Left colon (tissue), 2 donors: ENCODE measurements at regions not wholly inside any gene's neighbourhood (a gene's known extent, or its start where the extent isn't known, plus 50 kb on each side); places are given as distances from the start of the nearest gene placed in this dataset.
A peak's percentile ranks its signal among the peaks of the same experiment; 100 is the strongest.

ENCODE experiments used
- ATAC-seq: fragments of 200-7000 bp; cut with Tn5 transposase; one replicate; pipeline ENCODE4 v1.9.1; 2020; ENCODE audit warnings: mild to moderate bottlenecking, moderate library complexity
- DNase-seq, 2 donors: peaks; one replicate each; pipeline ENCODE4 v3.0.0-alpha.2; 2020
- intact Hi-C, 2 donors: fragments of 100-400 bp; cut with DNase I in 1 of 2; cut with micrococcal nuclease in 1 of 2; formaldehyde crosslinking; loops; one replicate each; pipeline versions ENCODE4 v1.11.2 to v1.14.0; 2022; cut with DNase I, micrococcal nuclease
- donor health status: DM: no; HTN: no; CAD: no.
- donor health status: DM: yes; HTN: yes; CAD: no.

DNA sequence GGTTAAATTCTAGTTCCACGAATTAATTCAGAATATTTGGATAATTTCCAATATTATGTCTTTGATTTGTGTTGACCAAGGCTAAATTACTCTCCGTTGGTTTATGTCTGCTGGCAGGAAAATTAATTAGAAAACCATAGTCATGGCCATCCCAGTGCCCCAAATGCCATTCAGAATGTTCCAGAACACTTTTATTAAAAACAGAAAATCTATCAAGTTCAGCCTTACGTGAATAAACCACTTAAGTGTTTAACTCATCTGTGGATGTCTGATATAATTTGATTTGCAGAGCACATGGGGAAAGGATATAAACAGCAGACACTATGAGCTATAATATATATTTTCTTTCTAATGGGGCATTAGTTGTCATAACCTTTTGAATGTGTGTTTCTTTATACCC lies 480.7 kb downstream of the MRPL39 start:
- intact Hi-C loops, result no loop called here
- DNase-seq (no peak), ATAC-seq (no peak)

DNA sequence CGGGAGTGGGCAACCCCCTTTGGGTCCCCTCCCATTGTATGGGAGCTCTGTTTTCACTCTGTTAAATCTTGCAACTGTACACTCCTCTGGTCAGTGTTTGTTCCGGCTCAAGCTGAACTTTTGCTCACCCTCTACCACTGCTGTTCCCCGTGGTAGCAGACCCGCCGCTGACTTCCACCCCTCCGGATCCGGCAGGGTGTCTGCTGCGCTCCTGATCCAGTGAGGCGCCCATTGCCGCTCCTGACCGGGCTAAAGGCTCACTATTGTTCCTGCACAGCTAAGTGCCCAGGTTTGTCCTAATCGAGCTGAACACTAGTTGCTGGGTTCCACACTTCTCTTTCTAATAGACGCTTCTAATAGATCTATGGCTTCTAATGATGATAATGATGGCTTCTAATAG lies 488.6 kb downstream of the MRPL39 start:
- ATAC-seq (no peak), DNase-seq (no peak)
- intact Hi-C loops, result no loop called here

DNA sequence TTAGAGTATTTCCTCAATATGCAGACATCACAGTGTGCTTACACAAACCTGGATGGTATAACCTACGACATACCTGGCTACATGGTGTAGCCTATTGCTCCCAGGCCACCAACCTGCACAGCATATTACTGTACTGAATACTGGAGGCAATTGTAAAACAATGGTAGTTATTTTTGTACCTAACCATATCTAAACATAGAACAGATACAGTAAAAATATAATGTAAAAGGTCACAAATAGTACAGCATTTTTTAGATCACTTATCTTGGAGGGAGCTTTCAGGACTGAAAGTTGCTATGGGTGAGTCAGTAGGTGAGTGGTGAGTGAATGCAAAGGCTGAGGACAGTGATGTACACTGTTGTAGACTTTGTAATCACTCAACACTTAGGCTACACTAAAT lies 492.3 kb downstream of the MRPL39 start:
- DNase-seq (no peak), ATAC-seq (no peak)
- intact Hi-C loops, result no loop called here

DNA sequence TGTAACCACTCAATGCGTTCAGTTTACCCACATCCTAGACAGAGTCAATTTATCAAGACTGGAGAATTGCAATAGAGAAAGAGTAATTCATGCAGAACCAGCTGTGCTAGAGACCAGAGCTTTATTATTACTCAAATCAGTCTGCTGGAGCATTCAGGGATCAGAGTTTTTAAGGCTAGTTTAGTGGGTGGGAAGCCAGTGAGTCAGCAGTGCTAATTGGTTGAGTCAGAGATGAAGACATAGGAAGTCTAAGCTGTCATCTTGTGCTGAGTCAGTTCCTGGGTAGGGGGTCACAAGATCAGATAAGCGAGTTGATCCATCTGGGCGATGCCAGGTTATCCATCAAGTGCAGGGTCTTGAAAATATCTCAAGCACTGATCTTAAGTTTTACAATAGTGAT lies 499.6 kb downstream of the MRPL39 start:
- intact Hi-C loops, result no loop called here
- ATAC-seq, result no peak

DNA sequence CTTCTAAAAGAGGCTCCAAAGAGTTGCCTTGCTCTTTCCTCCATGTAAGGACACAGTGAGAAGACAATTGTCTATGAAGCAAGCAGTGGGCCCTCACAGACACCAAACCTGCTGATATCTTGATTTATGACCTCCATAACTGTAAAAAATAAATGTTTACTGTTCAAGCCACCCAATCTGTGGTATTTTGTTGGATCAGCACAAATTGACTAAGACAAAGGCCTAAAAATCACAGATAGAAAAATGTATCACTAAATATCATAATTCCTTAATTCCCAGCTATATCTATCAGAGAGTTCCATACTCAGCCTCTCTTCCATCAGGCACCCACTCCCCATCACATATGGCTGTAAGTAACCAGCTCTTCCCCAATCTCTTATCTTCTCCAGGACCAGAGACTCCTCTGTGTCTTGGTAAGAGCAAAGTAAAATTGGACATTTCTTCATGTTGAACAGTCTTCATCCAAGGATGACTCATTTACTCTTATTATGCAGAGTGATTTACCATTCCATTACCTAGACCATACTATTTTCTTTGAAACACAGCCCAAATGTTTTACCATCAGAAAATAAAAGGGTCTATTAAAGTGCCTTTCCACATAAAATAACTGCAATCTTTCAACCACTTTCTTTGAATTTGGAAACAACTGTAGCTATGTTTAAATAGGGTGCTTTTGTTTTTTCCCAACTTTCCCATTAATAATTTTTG lies 503.6 kb downstream of the MRPL39 start:
- DNase-seq, result no peak
- ATAC-seq, result no peak
- intact Hi-C loops, result no loop called here

More for the DNA sequence above, 499.6 kb downstream of the MRPL39 start:
- DNase-seq, result no peak

DNA sequence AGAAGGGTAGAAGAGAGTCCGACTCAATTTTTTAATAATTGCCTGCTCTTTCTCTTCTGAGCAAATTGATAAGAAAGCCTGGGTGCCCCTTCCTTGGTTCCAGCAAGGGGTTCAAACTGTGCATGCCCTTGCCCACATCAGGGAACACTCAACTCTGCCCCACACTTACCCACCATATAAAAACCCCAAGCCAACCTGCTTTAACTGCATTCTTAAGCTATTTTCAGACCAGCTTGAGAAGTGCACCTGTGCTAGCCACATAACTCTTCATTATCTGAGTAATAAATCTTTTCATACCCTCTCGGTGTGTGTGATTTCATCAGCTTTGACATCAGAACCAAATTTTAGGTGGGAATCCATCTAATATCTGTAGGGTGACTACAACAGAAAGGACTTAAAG lies 509.6 kb downstream of the MRPL39 start:
- DNase-seq, result no peak
- intact Hi-C loops, result no loop called here
- ATAC-seq, result no peak

DNA sequence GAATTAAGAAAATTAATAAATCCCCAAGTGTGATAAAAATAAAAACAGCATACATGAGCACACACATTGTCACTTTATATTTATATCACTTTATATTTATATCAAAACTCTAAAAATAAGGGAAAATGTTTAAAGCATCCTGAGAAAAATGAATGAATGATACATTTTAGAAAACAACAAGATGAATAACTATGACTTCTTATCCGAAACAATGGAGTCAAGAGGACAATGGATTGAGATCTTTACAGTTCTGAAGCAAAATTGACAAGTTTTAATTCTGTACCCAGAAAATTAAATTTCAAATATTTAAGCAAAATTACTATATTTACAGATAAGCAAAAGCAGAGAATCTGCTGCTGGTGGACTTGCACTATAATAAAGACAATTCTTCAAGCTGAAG lies 512.6 kb downstream of the MRPL39 start:
- no peak for ATAC-seq
- intact Hi-C loops, result no loop called here
- no peak for DNase-seq

DNA sequence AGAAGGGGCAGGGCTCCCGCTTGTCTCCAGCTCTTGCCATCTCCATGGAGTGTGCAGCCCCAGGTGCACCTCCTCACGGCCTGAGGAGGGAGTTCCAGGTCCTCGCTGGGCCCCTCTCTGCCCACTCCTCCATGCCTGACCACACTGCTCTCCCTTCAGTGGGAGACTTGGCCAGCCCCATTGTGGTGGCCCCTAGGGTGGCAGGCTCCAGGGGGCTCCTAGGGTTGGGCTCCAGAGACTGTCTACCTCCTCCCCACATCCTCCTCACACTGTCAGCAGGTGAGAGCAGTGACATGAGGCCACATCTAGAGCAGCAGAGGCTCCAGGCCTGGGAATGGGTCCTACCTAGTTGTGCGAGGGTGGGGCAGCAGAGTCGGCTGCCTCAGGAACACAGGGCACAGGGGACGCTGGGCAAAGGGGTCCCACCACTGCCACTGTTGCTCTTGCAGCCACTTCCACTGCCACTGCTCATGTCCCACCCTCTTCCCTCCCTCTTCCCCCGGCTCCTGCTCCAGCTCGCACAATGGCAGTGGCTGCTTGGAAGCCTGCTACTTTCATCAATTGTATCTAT lies 514.8 kb downstream of the MRPL39 start:
- intact Hi-C loops, result no loop called here
- ATAC-seq (no peak), DNase-seq (no peak)

DNA sequence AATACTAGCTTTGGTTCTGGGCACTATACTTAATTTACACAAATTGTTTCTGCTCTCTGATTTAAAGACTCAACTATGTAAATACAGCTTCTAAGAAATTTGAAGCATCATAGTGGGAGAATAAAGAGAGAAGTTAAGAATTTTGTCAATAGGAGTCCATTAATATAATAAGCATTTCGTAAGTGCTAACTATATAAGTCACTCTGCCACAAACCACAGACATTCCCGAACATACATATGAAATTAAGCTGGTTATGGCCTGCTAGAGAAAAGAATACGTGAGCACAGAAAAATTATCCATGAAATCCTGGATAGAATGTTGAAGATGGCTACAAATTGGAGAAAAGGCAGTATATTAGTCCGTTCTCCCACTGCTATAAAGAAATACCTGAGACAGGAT lies 526.2 kb downstream of the MRPL39 start:
- DNase-seq, result no peak
- ATAC-seq, result no peak
- intact Hi-C loops, result no loop called here

DNA sequence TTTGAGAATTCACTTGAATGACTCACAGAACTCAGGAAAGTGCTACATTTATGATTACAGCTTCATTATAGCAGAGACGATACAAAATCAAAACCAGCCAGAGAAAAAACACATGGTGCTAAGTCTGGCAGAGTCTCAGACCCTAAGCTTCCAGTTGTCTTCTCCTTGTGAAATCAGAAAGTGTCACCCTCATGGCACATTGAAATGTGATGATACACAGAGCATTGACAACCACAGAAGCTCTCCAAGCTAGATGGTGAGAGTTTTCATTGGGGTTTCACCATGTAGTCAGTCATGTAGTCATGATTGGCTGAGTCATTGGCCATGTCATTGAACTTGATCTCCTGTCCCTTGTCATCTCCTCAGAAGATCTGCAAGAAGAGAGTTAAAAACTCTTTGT lies 526.6 kb downstream of the MRPL39 start:
- DNase-seq (no peak), ATAC-seq (no peak)
- intact Hi-C loops, result no loop called here

DNA sequence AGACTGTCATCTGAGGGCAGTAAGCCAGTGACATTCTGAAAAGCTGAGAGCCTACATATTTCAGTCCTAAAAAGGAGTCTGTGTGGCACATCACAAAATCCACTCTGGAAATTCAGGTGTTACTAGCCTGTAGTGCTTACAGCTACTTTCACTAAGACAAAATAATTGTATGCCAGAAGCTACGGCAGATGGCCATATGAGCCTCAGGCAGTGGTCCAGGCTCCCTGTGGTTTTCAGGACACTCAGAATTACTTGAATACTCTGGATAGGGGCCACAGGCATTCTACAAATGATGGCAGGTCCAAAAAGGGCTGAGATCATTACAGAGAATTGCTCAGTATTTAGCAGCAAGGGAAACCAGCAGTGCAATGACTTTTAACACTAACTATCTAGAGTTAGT lies 527.1 kb downstream of the MRPL39 start:
- ATAC-seq (no peak), DNase-seq (no peak)
- intact Hi-C loops, result no loop called here

DNA sequence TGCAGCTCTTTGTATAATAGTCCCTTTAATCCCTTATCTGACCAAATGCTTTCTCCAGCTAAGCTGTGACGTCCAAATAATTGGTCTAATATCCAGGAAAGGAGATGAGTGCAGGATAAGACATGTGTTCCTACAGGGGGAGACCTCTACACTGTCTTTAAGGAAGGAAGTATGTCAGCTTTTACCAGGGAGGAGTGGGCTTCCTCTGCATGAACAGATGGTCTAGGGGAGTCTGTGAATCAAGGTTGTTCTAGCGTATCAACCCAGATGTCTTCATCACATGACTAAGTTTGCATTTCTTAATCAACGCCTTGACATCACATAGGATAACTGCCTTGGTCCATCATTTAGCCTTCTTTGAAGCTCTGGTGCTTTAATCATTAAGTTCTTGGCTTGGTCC lies 528.2 kb downstream of the MRPL39 start:
- ATAC-seq (no peak), DNase-seq (no peak)
- intact Hi-C loops, result no loop called here

DNA sequence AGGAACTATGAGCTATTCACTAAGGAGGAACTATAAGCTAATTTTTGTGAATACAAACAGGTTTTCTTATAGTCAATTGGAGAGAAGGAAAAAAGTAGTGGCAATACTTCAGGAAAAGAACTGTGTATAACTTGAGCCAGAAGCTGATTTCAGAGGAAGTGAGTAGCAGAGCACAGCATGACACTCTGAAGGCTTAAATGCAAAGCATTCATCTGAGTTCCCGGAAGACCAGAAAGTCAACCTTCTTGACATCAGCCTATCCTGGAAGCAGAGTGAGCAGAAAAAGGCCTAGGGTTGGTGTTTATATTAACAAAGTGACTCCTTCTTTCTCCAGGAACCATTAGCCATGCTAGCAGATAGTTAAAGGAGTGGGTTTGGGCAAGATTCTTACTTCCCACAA lies 545.2 kb downstream of the MRPL39 start:
- ATAC-seq, result no peak
- no peak for DNase-seq
- intact Hi-C loops, result no loop called here

DNA sequence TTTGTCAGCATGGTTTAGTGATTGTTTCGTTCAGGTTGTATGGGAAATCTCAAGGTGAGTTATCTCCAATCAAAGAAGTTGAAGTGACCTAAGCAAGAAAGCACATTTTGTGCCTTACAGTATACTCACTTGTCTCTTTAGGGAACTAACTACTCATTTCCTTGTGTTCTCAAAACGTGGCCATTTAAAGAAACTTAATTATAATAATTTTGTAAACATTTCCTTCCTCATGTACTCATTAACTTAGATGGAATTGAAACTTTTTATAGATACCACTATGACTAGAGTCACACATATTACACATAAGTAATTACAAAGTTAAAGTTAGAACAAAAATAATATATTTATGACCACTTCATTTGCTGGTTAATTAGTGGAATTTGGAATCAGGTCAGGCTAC lies 552.6 kb downstream of the MRPL39 start:
- intact Hi-C loops, result no loop called here
- ATAC-seq (no peak), DNase-seq (no peak)

DNA sequence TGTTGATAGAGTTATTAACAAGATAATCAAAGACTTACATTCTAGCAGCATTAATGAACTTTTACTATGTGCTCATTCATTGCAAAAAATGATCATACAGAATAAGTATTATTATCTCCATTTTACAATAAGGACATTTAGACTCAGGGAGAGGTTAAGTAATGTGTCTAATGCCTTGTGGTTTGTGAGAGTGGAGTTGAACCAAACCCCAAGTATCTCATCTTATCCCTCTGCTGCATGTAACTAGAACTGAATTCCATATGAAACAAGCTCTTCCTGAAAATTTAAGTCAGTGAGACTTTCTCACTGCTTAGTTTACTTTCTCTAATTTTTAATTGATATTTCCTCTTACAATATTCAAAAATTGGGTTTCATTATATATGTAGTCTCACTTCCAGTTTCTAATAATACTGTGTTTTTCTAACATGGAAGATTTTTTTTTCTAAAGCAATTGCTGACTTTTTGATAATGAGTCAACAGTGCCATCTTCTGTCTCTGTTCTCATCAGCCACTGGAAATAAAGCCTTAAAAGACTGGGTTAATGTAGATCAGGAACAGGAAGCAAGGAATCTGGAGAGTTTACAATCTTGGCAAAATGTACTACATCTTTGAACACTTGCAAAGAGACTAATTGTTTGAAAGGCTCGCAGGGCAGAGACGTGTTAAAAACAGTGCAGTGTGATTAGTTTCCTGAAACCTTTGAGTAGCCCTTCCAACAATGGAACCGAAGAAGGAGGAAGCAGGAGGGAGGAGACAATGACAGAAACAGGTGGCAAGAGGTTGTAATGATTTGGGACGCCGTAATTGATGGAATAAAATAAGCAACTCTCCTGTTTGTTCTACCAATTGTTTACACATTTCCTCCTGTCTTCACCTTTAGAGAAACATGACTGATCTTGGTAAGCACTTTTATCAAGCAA lies 567.6 kb downstream of the MRPL39 start:
- intact Hi-C loops, result loop anchor here in 1 of 2 donors (10.0 kb wide), 1 partner anchor 145 kb away; no protein-coding TSS in a partner anchor
- ATAC-seq (peak; percentile 75), DNase-seq (no peak)

DNA sequence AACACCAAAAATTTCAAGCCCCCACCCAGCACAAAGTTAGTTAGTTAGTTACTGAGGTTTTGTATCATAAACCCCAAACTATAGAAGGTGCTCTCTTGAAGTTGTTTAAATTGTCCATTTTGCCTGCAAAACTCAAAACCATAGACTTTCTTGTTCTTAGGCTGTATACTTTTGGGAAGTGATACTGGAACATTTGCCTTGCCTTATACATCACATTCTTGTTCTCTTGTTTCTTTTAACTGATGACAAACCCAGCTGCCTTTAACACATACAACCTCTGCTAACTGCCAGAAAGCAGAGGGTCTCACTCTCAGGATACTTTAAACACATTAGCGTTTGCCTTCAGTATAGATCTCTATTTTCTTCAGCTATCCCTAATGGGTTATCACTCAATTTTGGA lies 570.5 kb downstream of the MRPL39 start:
- no peak for DNase-seq
- no peak for ATAC-seq
- intact Hi-C loops, result loop anchor here in 1 of 2 donors (10.0 kb wide), 1 partner anchor 142 kb away; no protein-coding TSS in a partner anchor

DNA sequence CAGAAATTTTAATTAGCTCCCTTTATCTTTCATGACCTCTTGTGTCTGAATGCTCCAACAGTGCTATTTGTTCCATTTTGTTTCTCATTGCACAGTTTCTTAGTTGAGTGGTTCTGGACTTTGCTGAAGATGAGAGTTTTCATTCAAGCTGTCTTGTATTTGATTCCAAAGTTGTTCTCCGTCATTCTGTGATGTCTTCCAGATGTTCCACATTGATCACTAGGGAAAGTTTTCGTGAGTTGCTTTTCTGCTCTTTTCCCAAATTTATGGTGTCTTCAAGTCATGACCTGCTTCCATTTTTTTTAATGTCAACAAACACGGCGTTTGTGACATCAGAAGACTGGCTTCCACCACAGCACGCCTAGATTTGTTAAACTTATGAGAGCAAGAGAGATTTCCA lies 575.5 kb downstream of the MRPL39 start:
- no peak for ATAC-seq

DNA sequence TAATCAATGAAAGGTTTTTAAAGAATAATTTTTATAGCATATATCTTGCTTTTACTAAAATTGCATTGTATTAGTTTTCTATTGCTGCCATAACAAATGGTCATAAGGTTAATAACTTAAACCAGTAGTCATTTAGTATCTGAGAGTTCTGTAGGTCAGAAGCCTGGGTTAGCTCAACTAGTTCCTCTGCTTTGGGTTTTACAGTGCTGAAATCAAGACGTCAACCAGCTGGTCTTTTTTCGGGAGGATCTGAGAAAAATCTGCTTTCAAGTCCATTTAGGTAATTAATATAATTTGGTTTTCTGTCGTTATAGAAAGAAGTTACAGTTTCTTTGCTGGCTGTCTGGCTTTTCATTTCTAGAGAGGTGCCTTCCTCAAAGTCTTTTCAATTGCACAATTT lies 577.7 kb downstream of the MRPL39 start:
- no peak for DNase-seq
- intact Hi-C loops, result no loop called here
- no peak for ATAC-seq

More for the DNA sequence above, 575.5 kb downstream of the MRPL39 start:
- intact Hi-C loops, result loop anchor here in 1 of 2 donors (10.0 kb wide), 1 partner anchor 137 kb away; no protein-coding TSS in a partner anchor
- no peak for DNase-seq

DNA sequence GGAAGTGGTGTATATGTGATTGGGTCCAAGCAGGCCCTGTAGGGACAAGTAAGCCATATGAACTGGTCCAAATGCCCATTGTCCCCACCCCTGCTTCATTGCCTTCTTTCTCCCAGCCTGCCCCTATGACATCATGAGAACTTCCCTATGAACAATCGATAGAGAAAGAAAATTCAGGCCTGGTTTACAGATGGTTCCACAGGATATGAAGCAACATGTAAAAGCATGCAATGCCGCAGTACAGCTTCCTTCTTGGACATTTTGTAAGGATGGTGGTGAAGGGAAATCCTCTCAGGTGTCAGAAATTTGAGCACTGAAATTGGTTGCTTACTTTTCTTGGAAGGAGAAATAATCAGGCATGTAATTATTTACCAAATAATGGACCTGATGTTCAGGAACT lies 581.7 kb downstream of the MRPL39 start:
- ATAC-seq (no peak), DNase-seq (no peak)
- intact Hi-C loops, result no loop called here

DNA sequence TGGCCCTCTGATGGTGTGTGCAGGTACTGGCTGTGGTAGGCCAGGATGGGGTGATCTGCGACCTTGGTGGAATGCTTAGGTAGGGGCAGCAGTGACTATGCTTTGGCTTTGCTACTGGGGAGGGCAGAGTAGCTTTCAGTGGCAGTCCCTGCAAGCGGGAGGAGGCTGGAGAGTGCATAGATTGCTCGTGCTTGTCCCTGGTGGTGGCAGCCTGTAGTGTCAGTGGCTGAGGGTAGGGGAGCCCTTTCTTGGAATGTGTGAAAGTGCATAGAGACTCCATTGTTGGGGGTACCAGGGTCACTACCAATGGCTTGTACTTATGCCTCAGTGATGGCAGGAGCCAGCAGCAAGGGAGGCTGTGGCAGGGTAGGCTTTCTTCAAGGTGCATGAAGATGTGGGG lies 582.6 kb downstream of the MRPL39 start:
- intact Hi-C loops, result no loop called here
- DNase-seq (no peak), ATAC-seq (no peak)
